Coronary artery (tissue), 2 donors: ENCODE measurements at regions not wholly inside any gene's neighbourhood (a gene's known extent, or its start where the extent isn't known, plus 50 kb on each side); places are given as distances from the start of the nearest gene placed in this dataset.

Experiments used
- DNase-seq: peaks from one replicate; pipeline ENCODE4 v3.0.0-alpha.2; 2017; ENCODE audit warnings: low spot score
- H3K27ac ChIP-seq, 2 donors: fragments of 200-600 bp; sonication (generic); one replicate each; pipeline ENCODE4 v1.5.1; 2016 to 2019
- H3K4me3 ChIP-seq: fragments of 200-600 bp; sonication (generic); 2 replicates; pipeline ENCODE4 v1.5.1; 2016; ENCODE audit warnings: mild to moderate bottlenecking, moderate library complexity
- CTCF ChIP-seq: fragments of 200-600 bp; sonication (generic); IDR thresholded peaks from one replicate; pipeline ENCODE4 v1.5.1; 2019; ENCODE audit warnings: antibody characterized with exemption

DNA sequence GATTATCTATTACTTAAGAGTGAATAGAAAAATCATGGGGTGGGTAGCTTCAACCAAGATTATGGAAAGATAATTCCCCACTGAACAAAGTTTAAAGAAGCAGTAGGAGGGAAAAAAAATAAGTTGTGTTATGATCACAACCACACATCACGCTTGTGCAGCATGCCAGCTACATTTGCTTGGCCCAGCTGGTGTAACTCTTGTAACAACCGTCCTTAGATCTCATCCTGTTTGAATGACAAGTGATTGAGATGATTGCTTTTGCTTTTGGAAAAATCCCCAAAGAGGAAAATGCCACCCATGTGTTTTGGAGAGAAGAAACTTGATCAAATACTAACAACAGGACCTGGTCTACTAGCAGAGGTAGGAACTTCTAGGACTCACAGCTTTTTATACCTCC, 107.6 kb upstream of the KIF2A start:
- H3K4me3 ChIP-seq: no peak overlapping the region
- H3K27ac ChIP-seq: no peak overlapping the region
- no peak for DNase-seq
- TF ChIP-seq CTCF: no peak

- no peak for TF ChIP-seq CTCF
- H3K4me3 ChIP-seq: no peak overlapping the region
- DNase-seq: no peak
- no peak overlapping the region for H3K27ac ChIP-seq
Measured at GRCh38 chr5:62199792-62200716, 106.0 kb upstream of the KIF2A start.

DNA sequence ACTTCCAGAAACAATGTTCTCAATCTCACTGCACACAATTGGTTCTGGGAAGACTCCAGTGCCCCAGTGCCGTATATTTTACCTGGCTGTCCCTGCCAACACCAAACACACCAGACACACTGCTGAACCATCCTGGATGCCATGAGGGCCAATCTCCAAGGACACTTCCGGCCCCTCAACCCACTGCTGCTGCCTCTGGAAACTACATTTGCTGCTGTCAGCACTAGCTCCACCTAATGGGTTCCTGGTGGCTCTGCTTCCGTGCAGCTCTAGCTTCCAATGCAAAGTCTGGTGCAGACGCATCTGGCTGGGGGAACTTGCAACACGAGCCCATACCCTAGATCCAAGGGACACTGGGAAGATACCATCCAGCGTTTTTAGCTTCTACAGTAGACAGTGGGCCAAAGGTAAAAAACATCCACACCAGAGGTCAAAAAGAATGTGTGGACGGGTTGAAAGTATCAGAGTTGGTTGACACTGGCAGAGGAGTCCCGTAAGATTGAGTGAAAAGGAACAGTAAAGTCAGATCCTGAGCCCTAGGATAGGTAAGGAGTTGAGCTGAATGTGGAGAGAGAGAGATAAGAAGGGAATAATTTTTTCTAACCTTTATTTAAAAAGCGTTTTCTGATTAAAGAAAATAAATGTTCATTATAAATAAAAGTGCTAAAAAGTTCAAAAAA, 99.7 kb upstream of the KIF2A start:
- H3K4me3 ChIP-seq: no peak overlapping the region
- no peak for DNase-seq
- no peak for TF ChIP-seq CTCF
- H3K27ac ChIP-seq: no peak overlapping the region

GRCh38 chr5:62208218-62208852, 97.7 kb upstream of the KIF2A start:
- no peak for DNase-seq
- no peak overlapping the region for H3K27ac ChIP-seq
- H3K4me3 ChIP-seq: no peak overlapping the region
- TF ChIP-seq CTCF: no peak

- no peak for DNase-seq
- no peak for TF ChIP-seq CTCF
- no peak overlapping the region for H3K27ac ChIP-seq
- no peak overlapping the region for H3K4me3 ChIP-seq
Measured at GRCh38 chr5:62211405-62211804, 94.6 kb upstream of the KIF2A start.

DNA sequence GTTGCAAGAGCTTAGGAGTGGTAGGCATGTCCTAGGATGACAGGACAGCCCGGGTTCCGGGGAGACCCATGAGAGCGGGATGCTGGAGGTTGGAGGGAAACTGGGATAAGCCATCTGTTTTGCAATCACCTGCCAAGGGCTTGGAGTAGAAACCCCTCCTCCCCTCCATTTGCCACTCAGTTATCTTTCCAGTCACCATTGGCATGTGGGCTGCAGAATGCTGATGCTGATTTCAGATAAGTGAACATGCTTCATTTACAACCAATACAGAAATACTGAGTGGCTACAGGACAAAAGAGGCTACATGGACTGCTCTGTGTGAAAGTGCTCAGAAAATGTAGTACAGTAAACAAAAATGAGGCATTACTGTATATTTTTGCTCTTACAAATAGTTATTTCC, 93.4 kb upstream of the KIF2A start:
- Histone ChIP-seq H3K27ac (no peak overlapping the region), H3K4me3 (no peak overlapping the region)
- TF ChIP-seq CTCF: no peak
- DNase-seq: no peak
